Activated CD4-positive, alpha-beta T cell treated with anti-CD3 and anti-CD28 coated beads, Interleukin-2, Interleukin-6, amounts not matched to agents 100 ng/mL and 50 ng/mL, durations not matched to agents 16 hours and 8 hours (primary cell): ENCODE measurements at regions not wholly inside any gene's neighbourhood (a gene's known extent, or its start where the extent isn't known, plus 50 kb on each side); places are given as distances from the start of the nearest gene placed in this dataset.

Source experiments
- DNase-seq: peaks from one replicate; pipeline ENCODE4 v3.0.0-alpha.2; 2020

DNA sequence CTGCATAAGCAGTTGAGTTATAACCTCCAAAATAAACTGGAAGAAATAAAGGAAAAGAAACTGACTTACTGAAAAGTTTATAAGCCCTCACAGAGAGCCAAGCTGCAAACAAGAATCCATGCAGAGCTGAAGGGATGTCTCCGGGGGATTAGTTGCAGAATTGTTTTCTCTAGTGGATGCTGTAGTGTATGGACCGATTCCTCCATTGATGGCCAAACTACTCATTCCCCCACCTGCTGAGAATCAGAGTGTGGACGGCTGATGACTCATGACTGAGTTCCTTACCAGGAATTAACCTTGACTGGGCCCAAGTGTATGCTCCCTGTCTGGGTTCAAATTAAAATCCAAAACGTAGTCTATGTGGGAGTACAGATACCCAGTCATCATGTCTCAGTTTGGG is 93.9 kb upstream of the CDH8 start:
- DNase-seq: no peak

DNA sequence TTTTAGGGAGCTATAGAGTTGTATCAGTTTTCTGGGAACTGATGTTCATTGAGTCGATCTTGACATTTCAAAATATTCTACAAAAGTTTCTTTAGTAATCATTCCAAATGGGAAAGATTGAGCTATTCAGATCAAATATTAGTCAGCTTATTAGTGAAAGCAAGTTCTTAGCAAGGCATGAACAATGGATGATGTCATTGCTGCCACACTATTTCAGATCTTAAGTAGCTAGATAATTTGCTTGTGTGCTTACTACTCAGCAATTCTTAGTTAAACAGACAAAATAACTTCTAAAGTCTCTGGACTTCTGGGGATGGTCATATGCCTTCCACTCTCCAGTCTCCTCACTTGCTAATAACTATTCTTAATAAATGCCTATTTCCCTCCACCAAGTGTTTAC is 69.0 kb upstream of the CDH8 start:
- no peak for DNase-seq

DNA sequence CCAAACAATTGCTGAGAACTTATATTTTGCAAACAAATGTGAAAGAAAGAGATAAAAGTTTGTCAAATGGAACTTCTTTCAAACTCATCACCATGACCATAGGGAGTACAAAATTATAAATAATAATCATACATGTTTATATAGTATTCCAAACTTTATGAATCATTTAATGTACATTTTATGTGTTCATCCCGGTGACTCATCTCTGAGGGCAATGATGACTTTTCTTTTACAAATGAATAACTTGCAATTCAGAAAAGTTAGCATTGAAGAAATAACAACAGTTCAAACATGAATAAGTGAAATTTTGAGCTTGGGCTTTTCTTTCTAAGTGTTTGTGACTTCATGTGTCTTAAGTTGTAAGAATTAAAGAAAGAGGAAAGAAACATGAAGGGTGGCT is 66.3 kb upstream of the CDH8 start:
- DNase-seq: no peak

DNA sequence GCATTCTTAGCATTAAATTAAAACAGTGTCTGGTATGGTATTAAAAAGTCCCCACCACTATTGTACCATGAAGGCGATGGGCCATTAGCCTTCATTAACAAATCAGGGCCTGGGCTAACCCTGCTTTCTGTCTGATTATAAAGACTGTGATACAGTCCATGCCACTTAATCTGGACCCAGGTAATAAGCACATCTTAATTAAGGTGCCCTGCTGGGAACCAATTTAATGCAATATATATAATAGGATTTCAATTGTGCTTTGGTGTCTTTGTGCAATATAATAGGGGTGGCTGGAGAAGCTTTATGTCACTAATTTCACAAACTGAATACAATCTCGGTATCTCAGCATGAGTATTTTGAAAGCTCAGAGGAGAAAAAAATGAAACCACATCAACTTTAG is 64.4 kb upstream of the CDH8 start:
- DNase-seq: no peak

DNA sequence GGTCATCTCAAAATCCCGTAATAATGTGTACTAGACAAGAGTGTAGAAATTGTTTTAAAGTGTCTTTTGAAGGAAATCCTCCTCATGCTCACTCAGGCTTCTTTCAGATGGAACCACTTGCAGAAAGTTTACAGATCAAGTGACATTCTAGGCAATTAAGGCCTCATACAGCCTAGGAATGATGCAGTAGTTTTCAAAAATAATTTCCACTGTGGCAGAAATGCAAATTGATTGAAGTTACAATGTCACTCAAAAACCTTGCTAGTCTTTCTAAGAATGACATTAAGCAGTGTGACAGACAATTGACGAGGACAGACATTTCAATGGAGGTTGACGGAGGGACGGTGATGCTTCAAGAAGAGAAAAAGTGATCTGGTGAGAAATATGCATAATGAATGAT is 53.5 kb upstream of the CDH8 start:
- no peak for DNase-seq

DNA sequence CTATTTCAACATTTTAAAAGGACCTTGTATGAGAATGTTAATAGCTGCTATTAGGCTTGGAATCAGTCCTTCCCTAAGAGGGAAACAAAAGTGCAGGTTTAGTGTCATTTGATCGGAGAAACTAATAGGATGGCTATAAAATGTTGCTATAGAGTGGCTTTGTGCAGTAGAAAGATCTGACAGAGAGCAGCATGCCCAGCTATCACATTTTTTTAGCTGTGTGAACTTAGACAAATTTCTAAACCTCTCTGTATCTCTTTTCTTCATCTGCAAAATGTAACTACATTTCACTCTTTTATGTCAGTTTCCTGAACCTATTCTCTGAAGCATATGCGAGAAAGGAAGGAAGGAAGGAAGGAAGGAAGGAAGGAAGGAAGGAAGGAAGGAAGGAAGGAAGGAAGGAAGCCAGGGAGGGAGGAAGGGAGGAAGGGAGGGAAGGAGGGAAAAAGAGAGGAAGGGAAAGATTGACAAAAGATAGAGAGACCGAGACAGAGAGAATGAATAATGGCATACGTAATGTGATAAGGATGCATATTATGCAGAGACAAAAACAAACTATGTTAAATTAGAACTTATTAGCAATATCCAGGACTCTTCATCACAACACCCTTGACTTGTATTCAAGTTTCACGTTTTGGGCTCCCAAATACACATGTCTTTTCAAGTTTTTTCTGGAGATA is 52.6 kb upstream of the CDH8 start:
- no peak for DNase-seq
